ENCODE measurements at regions not wholly inside any gene's neighbourhood (a gene's known extent, or its start where the extent isn't known, plus 50 kb on each side); places are given as distances from the start of the nearest gene placed in this dataset.

DNA sequence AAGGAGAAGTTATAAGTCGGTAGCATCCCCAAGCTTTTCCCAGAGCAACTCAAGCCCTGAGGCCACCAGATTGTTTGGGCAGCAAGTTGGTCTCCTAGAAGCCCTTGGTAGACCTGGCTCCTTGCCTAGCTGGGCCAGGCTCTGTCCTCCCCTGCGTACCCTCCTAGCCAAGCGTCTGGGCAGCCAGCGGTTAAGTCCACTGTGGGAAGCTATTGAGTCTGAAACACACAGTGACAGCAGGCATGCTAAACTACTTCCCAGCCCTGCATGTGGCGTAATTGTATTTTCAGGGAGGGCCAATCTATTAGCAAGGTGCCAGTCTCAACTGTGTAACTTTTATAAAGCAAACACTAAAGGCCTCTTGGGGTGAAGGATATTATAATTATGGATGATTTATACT lies 419.1 kb upstream of the RBFOX1 start:
- no peak for TF ChIP-seq YY1 (IDR thresholded peaks at IDR 0.05; ENCODE audit: insufficient read depth, insufficient read length)
- no peak for TF ChIP-seq SUZ12 (IDR thresholded peaks at IDR 0.05; ENCODE audit: extremely low read depth, insufficient read depth, insufficient read length)
